A549 (cell line): ENCODE measurements at regions not wholly inside any gene's neighbourhood (a gene's known extent, or its start where the extent isn't known, plus 50 kb on each side); places are given as distances from the start of the nearest gene placed in this dataset.
A peak's percentile ranks its signal among the peaks of the same experiment; 100 is the strongest.

Source experiments
- ATAC-seq, 2 experiments: fragments of 200-7000 bp in 1 of 2; fragments of >200 bp in 1 of 2; cut with Nextera tagmentation in 1 of 2; cut with Tn5 transposase in 1 of 2; 3 replicates each; pipeline versions ENCODE4 v1.8.0 to v1.9.1; 2018 to 2020; ENCODE audit warnings: mild to moderate bottlenecking in 1 of 2, moderate library complexity in 1 of 2
- CTCF ChIA-PET: fragments of 300-600 bp; sonication (Branson Sonifier 250); formaldehyde crosslinking; extraction: SDS; loops from one replicate; lab custom pipeline; 2021; ENCODE audit warnings: antibody characterized with exemption, inconsistent platforms; lab: Yijun Ruan, JAX
- POLR2A ChIA-PET: fragments of 350-600 bp; formaldehyde crosslinking; extraction: SDS; loops from one replicate; lab custom pipeline; 2021; ENCODE audit warnings: antibody characterized with exemption, inconsistent platforms; lab: Yijun Ruan, JAX
- DNase-seq, 2 experiments: peaks; one replicate each; pipeline versions ENCODE4 v3.0.0 to v3.0.0-alpha.2; 2011 to 2016; ENCODE audit warnings: low read depth in 1 of 2, low spot score in 1 of 2
- FAIRE-seq: peaks from 2 replicates; lab custom pipeline; 2011; peaks lifted over from hg19 to GRCh38; lab: Jason Lieb, UNC
- H3K27ac ChIP-seq, 2 experiments: fragments of >200 bp; sonication (Bioruptor Twin); formaldehyde crosslinking; 3 replicates each; pipeline ENCODE4 v1.5.1; 2016 to 2017
- H3K4me1 ChIP-seq: fragments of >200 bp; sonication (Bioruptor Twin); formaldehyde crosslinking; 3 replicates; pipeline ENCODE4 v1.6.1; 2016
- H3K4me2 ChIP-seq: fragments of >200 bp; sonication (Bioruptor Twin); formaldehyde crosslinking; 3 replicates; pipeline ENCODE4 v1.6.1; 2016
- H3K4me3 ChIP-seq: fragments of >200 bp; sonication (Bioruptor Twin); formaldehyde crosslinking; 3 replicates; pipeline ENCODE4 v1.5.1; 2016
- H3K9me3 ChIP-seq: fragments of >200 bp; sonication (Bioruptor Twin); formaldehyde crosslinking; 3 replicates; pipeline ENCODE4 v1.6.1; 2016
- CBX2 ChIP-seq: fragments of 200-600 bp; sonication (generic); IDR thresholded peaks from 2 replicates; pipeline ENCODE4 v1.6.1; 2016; ENCODE audit warnings: low read depth, mild to moderate bottlenecking, borderline replicate concordance
- EHF ChIP-seq: fragments of 250-450 bp; sonication (Bioruptor Pico); IDR thresholded peaks from 2 replicates; pipeline ENCODE4 v1.5.0; 2020; ENCODE audit warnings: mild to moderate bottlenecking
- EHMT2 ChIP-seq: fragments of 200-600 bp; sonication (generic); IDR thresholded peaks from 2 replicates; pipeline ENCODE4 v1.6.1; 2016; ENCODE audit warnings: antibody characterized with exemption, low read depth, mild to moderate bottlenecking, moderate library complexity
- FOXS1 ChIP-seq: fragments of 250-450 bp; sonication (Bioruptor Pico); IDR thresholded peaks from 2 replicates; pipeline ENCODE4 v1.5.0; 2020; ENCODE audit warnings: mild to moderate bottlenecking, moderate library complexity
- HEYL ChIP-seq: fragments of 250-450 bp; sonication (Bioruptor Pico); IDR thresholded peaks from 2 replicates; pipeline ENCODE4 v1.8.0; 2021; ENCODE audit warnings: mild to moderate bottlenecking, moderate library complexity
- HOXB13 ChIP-seq: fragments of 250-450 bp; sonication (Bioruptor Pico); IDR thresholded peaks from 2 replicates; pipeline ENCODE4 v1.5.0; 2020; ENCODE audit warnings: low read depth, mild to moderate bottlenecking, moderate library complexity
- JUN ChIP-seq, 2 experiments: fragments of >200 bp; sonication (Bioruptor Twin); formaldehyde crosslinking; IDR thresholded peaks; 2 replicates in 1 of 2; 3 replicates in 1 of 2; pipeline ENCODE4 v1.6.1; 2016 to 2017
- KDM1A ChIP-seq: fragments of 200-600 bp; sonication (generic); IDR thresholded peaks from 2 replicates; pipeline ENCODE4 v1.6.1; 2016; ENCODE audit warnings: low read depth, mild to moderate bottlenecking
- KDM5A ChIP-seq: fragments of 200-600 bp; sonication (generic); IDR thresholded peaks from 2 replicates; pipeline ENCODE4 v1.6.1; 2016; ENCODE audit warnings: antibody characterized with exemption, mild to moderate bottlenecking
- MAZ ChIP-seq: fragments of 150-350 bp; IDR thresholded peaks from 2 replicates; pipeline ENCODE4 v1.6.1; 2014; ENCODE audit warnings: antibody characterized with exemption, low read depth, low read length, borderline replicate concordance
- NFE2L2 ChIP-seq: fragments of 150-350 bp; conservative IDR thresholded peaks from 2 replicates; pipeline ENCODE4 v1.6.1; 2014; ENCODE audit warnings: low read length
- NPAS2 ChIP-seq: fragments of 250-450 bp; sonication (Bioruptor Pico); IDR thresholded peaks from 2 replicates; pipeline ENCODE4 v1.8.0; 2022; ENCODE audit warnings: mild to moderate bottlenecking, moderate library complexity, borderline replicate concordance
- PHF8 ChIP-seq: fragments of 200-600 bp; sonication (generic); IDR thresholded peaks from 2 replicates; pipeline ENCODE4 v1.6.1; 2016; ENCODE audit warnings: low read depth, mild to moderate bottlenecking, antibody characterized with exemption, moderate library complexity, borderline replicate concordance
- POLR2A ChIP-seq: IDR thresholded peaks from 2 replicates; pipeline ENCODE4 v1.6.1; 2012; ENCODE audit warnings: mild to moderate bottlenecking, low read length
- POLR2AphosphoS2 ChIP-seq: conservative IDR thresholded peaks from 2 replicates; pipeline ENCODE4 v1.6.1; 2012; ENCODE audit warnings: low read length, improper control_type of control experiment, inconsistent platforms
- RNF2 ChIP-seq: fragments of 200-600 bp; sonication (generic); IDR thresholded peaks from 2 replicates; pipeline ENCODE4 v1.6.1; 2016; ENCODE audit warnings: low read depth, mild to moderate bottlenecking, antibody characterized with exemption, moderate library complexity, borderline replicate concordance
- SREBF2 ChIP-seq: fragments of 450-650 bp; IDR thresholded peaks from 2 replicates; pipeline ENCODE4 v1.6.1; 2014; ENCODE audit warnings: mild to moderate bottlenecking, moderate library complexity
- TP53 ChIP-seq: fragments of 250-450 bp; sonication (Bioruptor Pico); IDR thresholded peaks from 2 replicates; pipeline ENCODE4 v1.5.0; 2021; ENCODE audit warnings: mild to moderate bottlenecking, moderate library complexity
- ZNF302 ChIP-seq: fragments of 250-450 bp; sonication (Bioruptor Pico); IDR thresholded peaks from 2 replicates; pipeline ENCODE4 v1.9.0; 2021; ENCODE audit warnings: inconsistent platforms, mild to moderate bottlenecking, moderate library complexity
- WGBS: methylation state at CpG from one replicate; pipeline ENCODE4 v1.1.6; 2017; ENCODE audit errors: missing lambda C conversion rate; 5-methylcytosine and 5-hydroxymethylcytosine counted together
- TF ChIP-seq, protein P1 (sequence below): fragments of 200-600 bp; sonication (generic); IDR thresholded peaks from 2 replicates; pipeline ENCODE4 v1.6.1; 2016; ENCODE audit warnings: antibody characterized with exemption, mild to moderate bottlenecking, moderate library complexity
- TF ChIP-seq, protein P2 (sequence below): fragments of >200 bp; sonication (Bioruptor Twin); formaldehyde crosslinking; IDR thresholded peaks from 3 replicates; pipeline ENCODE4 v1.6.1; 2016

DNA sequence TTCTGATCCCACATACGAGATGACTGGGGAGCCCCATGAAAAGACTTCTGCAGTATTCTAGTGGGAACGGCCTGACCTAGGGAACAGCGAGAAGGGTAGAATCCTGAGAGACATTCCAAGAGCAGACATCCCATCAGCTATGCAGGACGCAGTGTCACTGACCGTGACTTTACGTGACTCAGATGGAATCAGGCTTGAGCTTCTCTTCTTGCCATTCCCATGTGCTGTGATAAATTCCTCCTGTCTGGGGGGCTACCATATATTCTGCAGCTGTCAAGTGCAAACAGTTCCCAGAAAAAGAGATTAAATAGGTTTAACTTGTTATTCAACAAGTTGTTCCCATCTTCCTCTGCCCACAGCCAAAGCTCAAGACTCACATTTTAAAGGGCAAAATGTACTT lies 73.1 kb upstream of the PDE1C start:
- FAIRE-seq, result no peak
- TF ChIP-seq HEYL (CRISPR knock-in tag), result no peak
- no peak for TF ChIP-seq EHMT2
- TF ChIP-seq, protein P1, sequence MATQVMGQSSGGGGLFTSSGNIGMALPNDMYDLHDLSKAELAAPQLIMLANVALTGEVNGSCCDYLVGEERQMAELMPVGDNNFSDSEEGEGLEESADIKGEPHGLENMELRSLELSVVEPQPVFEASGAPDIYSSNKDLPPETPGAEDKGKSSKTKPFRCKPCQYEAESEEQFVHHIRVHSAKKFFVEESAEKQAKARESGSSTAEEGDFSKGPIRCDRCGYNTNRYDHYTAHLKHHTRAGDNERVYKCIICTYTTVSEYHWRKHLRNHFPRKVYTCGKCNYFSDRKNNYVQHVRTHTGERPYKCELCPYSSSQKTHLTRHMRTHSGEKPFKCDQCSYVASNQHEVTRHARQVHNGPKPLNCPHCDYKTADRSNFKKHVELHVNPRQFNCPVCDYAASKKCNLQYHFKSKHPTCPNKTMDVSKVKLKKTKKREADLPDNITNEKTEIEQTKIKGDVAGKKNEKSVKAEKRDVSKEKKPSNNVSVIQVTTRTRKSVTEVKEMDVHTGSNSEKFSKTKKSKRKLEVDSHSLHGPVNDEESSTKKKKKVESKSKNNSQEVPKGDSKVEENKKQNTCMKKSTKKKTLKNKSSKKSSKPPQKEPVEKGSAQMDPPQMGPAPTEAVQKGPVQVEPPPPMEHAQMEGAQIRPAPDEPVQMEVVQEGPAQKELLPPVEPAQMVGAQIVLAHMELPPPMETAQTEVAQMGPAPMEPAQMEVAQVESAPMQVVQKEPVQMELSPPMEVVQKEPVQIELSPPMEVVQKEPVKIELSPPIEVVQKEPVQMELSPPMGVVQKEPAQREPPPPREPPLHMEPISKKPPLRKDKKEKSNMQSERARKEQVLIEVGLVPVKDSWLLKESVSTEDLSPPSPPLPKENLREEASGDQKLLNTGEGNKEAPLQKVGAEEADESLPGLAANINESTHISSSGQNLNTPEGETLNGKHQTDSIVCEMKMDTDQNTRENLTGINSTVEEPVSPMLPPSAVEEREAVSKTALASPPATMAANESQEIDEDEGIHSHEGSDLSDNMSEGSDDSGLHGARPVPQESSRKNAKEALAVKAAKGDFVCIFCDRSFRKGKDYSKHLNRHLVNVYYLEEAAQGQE, result no peak
- TF ChIP-seq CBX2, result no peak
- no peak for TF ChIP-seq NPAS2
- TF ChIP-seq FOXS1 (CRISPR knock-in tag), result no peak
- no peak for TF ChIP-seq KDM1A
- no peak for DNase-seq
- Histone ChIP-seq H3K4me1 (peaks cover 10% of the 10 kb centered on the region; the same call in 2 of the 3 replicates), H3K4me3 (no peak overlapping the region), H3K9me3 (no peaks in the 10 kb centered on the region), H3K4me2 (no peak overlapping the region), H3K27ac (no peak overlapping the region)
- POLR2A ChIA-PET, result no interaction called here
- CTCF ChIA-PET, result interaction anchor here (0.8 to 1.8 kb wide), 3 partner anchors 10 to 399 kb away, joined by 3 read pairs; no protein-coding TSS in a partner anchor
- 73% methylated on average over 6 of the region's 6 CpGs for WGBS
- no peak for ATAC-seq

DNA sequence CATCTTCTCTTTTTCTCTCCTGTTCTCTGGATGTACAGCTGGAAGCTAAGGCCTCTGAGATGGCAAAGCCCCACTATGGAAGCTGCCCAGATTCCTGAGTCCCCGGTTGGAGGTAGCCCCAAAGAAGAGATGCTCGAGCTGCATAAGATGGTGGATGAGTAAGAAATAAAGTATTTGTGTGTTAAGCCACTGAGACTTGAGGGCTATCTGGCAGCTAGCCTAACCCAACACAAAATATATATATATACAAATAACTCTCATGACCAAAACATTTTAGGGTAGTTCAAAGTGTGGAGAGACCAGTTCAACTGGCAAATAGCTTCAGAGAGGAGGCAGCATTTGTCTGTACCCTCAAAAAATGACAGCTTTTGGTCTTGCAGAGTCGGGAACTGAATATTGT lies 72.4 kb upstream of the PDE1C start:
- Histone ChIP-seq H3K27ac (peak overlapping the region in 1 of 2 experiments; percentile 37; a peak in 1 of 6 replicates), H3K4me3 (no peak overlapping the region), H3K4me1 (peaks cover 10% of the 10 kb centered on the region; the same call in 2 of the 3 replicates), H3K9me3 (no peaks in the 10 kb centered on the region), H3K4me2 (peak overlapping the region; percentile 29; the same call in 1 of the 3 replicates)
- WGBS, result 7% methylated on average over 3 of the region's 3 CpGs
- FAIRE-seq, result no peak
- POLR2A ChIA-PET, result no interaction called here
- CTCF ChIA-PET, result interaction anchor here (0.8 to 1.8 kb wide), 2 partner anchors 10 to 399 kb away, joined by 3 read pairs; no protein-coding TSS in a partner anchor
- TF ChIP-seq RNF2, result no peak
- TF ChIP-seq TP53 (CRISPR knock-in tag), result no peak
- TF ChIP-seq HEYL (CRISPR knock-in tag), result no peak
- TF ChIP-seq, protein P2, sequence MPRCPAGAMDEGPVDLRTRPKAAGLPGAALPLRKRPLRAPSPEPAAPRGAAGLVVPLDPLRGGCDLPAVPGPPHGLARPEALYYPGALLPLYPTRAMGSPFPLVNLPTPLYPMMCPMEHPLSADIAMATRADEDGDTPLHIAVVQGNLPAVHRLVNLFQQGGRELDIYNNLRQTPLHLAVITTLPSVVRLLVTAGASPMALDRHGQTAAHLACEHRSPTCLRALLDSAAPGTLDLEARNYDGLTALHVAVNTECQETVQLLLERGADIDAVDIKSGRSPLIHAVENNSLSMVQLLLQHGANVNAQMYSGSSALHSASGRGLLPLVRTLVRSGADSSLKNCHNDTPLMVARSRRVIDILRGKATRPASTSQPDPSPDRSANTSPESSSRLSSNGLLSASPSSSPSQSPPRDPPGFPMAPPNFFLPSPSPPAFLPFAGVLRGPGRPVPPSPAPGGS, result no peak
- no peak for TF ChIP-seq PHF8
- no peak for TF ChIP-seq EHF (CRISPR knock-in tag)
- no peak for TF ChIP-seq MAZ
- TF ChIP-seq KDM5A, result no peak
- TF ChIP-seq POLR2AphosphoS2, result no peak
- no peak for TF ChIP-seq POLR2A
- no peak for TF ChIP-seq HOXB13 (CRISPR knock-in tag)
- TF ChIP-seq SREBF2, result no peak
- no peak for TF ChIP-seq KDM1A
- TF ChIP-seq JUN (IDR thresholded peaks at IDR 0.05), result no peak
- TF ChIP-seq NFE2L2, result no peak
- TF ChIP-seq ZNF302, result no peak
- DNase-seq, result no peak
- no peak for ATAC-seq
